Fibroblast of skin of right quadriceps (primary cell): ENCODE measurements at regions not wholly inside any gene's neighbourhood (a gene's known extent, or its start where the extent isn't known, plus 50 kb on each side); places are given as distances from the start of the nearest gene placed in this dataset.

Source experiments
- DNase-seq: peaks from one replicate; pipeline ENCODE4 v3.0.0-alpha.2; 2013

- no peak for DNase-seq
Measured at GRCh38 chr9:107064378-107064777, 201.4 kb downstream of the ZNF462 start.

- no peak for DNase-seq
Measured at GRCh38 chr9:107065549-107065948, 202.6 kb downstream of the ZNF462 start.

- DNase-seq = no peak
Measured at GRCh38 chr9:107067739-107068416, 204.9 kb downstream of the ZNF462 start.

- no peak for DNase-seq
Measured at GRCh38 chr9:107068581-107068980, 205.6 kb downstream of the ZNF462 start.

- DNase-seq = no peak
Measured at GRCh38 chr9:107070586-107070985, 207.6 kb downstream of the ZNF462 start.

- DNase-seq = no peak
Measured at GRCh38 chr9:107078061-107078460, 205.0 kb upstream of the RAD23B start.

GRCh38 chr9:107079589-107079988 lies 203.5 kb upstream of the RAD23B start:
- no peak for DNase-seq

- DNase-seq = no peak
Measured at GRCh38 chr9:107080130-107080529, 202.9 kb upstream of the RAD23B start.

GRCh38 chr9:107086460-107086859 lies 196.6 kb upstream of the RAD23B start:
- DNase-seq = no peak

GRCh38 chr9:107087222-107087621 lies 195.9 kb upstream of the RAD23B start:
- no peak for DNase-seq

GRCh38 chr9:107090218-107090617 lies 192.9 kb upstream of the RAD23B start:
- DNase-seq = no peak

GRCh38 chr9:107093365-107094060 lies 189.6 kb upstream of the RAD23B start:
- no peak for DNase-seq

GRCh38 chr9:107094370-107094769 lies 188.7 kb upstream of the RAD23B start:
- DNase-seq = no peak

GRCh38 chr9:107100591-107100990 lies 182.5 kb upstream of the RAD23B start:
- no peak for DNase-seq

- DNase-seq = no peak
Measured at GRCh38 chr9:107102011-107102410, 181.1 kb upstream of the RAD23B start.

- no peak for DNase-seq
Measured at GRCh38 chr9:107103621-107104020, 179.5 kb upstream of the RAD23B start.

- DNase-seq = no peak
Measured at GRCh38 chr9:107105784-107106183, 177.3 kb upstream of the RAD23B start.

- no peak for DNase-seq
Measured at GRCh38 chr9:107106416-107106815, 176.7 kb upstream of the RAD23B start.

GRCh38 chr9:107108342-107109130 lies 174.5 kb upstream of the RAD23B start:
- DNase-seq = no peak

- DNase-seq = no peak
Measured at GRCh38 chr9:107109324-107109723, 173.8 kb upstream of the RAD23B start.

- no peak for DNase-seq
Measured at GRCh38 chr9:107110153-107110552, 172.9 kb upstream of the RAD23B start.

- DNase-seq = no peak
Measured at GRCh38 chr9:107112707-107113243, 170.3 kb upstream of the RAD23B start.

- no peak for DNase-seq
Measured at GRCh38 chr9:107118863-107119624, 164.0 kb upstream of the RAD23B start.
